ENCODE measurements at regions not wholly inside any gene's neighbourhood (a gene's known extent, or its start where the extent isn't known, plus 50 kb on each side); places are given as distances from the start of the nearest gene placed in this dataset.
A peak's percentile ranks its signal among the peaks of the same experiment; 100 is the strongest.

GRCh38 chr1:82969340-82969739 is 1029.6 kb downstream of the TTLL7 start:
- no peak for DNase-seq (ENCODE audit: low read depth)

DNA sequence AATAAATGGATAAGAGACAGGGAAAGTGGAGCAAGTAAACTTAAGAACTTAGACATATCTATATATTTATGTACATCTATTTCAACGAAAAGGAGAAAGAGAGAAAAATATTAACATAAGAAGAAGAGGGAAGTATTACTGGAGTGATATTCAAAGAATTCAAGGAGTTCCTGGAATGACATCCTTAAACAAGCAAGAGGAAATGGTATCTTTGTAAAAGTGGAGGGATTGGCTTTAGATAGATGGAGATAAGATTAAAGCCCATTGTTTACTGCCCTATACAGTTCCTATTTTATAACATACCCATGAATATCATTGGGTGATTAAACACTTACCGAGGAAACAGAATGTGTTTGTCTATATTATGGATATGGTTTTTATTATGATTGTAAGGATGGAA is 1036.3 kb downstream of the TTLL7 start:
- no peak for DNase-seq (ENCODE audit: low read depth)

DNA sequence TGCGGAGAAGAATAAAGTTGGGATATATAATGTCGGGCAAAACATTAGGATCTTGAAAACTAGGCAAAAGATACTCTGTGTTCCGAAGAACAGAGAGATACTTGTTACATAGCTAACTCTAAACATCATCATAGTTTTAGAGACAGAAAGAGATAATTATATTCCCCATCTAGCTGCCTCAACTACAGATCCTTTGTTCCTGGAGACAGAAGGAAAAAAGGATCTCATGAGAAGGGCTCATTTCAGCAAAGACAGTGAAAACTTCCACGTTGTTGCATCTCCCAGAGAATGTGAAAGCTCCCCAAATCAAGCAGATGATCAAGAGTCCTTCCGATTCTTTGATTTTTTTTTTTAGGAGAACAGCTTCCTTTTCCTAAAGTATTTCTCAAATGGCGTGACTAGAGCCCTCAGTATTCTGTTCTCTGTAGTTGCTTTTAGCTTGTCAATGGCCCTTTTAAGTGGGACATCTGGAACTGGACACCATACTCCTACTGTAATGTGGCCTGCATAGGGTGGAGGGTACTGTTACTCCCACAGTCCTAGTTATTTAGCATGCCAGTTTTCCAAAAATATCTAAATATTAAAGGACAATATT is 1048.2 kb downstream of the TTLL7 start:
- no peak for DNase-seq (ENCODE audit: low read depth)

DNA sequence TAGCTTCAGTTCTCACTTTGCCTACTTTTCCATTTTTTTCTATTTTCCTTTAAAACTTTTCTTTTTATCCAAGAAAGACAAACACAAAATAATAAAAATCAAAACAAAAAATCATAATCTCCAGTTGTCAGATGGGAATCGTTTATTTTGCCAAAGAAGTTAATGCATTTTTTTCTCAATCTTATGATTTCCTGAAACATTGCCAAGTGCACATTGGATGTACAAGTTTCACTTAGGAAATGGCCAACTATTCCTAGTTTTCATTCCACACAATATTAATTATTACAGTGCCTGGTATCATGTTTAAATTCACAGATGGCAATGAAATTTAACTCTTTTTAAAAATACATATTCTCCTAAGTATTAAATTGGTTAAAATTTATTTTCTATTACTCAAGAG is 1050.5 kb downstream of the TTLL7 start:
- no peak for DNase-seq (ENCODE audit: low read depth)

- DNase-seq (ENCODE audit: low read depth) = peak; percentile 7
Measured at GRCh38 chr1:82947278-82947677, 1051.7 kb downstream of the TTLL7 start.

DNA sequence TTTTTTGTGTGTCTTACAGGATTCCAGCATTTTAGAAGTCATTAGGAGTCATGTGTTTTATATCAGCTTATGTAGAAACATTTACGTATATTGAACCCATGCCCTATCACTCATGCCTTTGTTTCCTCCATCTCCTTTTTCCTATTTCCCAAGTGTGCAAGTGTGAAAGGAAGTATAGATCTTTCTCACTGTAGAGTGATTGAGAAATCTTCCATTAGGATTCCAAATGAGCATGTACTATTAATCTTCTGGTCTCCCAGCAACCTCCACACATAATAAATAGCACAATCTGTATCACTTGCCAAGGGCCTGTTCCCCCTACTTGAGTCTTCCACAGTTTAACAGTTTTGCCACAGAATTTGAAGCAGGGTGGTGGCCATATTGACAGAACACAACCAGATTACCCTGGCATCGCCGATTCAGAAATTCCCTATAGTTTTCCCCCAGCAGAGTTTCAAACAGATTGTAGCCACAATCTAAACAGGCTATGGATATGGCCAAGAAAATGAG is 1052.8 kb downstream of the TTLL7 start:
- DNase-seq (ENCODE audit: low read depth) = no peak

- no peak for DNase-seq (ENCODE audit: low read depth)
Measured at GRCh38 chr1:82944822-82945221, 1054.1 kb downstream of the TTLL7 start.

- DNase-seq (ENCODE audit: low read depth) = no peak
Measured at GRCh38 chr1:82934074-82934473, 1064.9 kb downstream of the TTLL7 start.

DNA sequence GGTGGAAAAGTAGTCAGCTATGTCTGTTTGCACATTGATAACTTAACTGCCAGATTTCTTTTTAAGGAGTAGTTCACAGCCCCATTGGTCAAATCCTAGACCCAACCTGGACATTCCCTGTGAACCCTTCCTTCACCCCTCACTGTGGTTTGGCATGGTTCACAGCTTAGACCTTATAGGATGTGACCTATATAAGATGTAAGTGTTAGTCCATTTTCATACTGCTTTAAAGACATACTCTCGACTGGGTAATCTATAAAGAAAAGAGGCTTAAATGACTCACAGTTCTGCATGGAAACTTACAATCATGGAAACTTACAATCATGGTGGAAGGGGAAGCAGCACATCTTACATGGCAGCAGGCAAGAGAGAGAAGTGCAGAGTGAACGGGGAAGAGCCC is 1066.2 kb downstream of the TTLL7 start:
- no peak for DNase-seq (ENCODE audit: low read depth)

GRCh38 chr1:82932207-82932606 is 1066.7 kb downstream of the TTLL7 start:
- no peak for DNase-seq (ENCODE audit: low read depth)

DNA sequence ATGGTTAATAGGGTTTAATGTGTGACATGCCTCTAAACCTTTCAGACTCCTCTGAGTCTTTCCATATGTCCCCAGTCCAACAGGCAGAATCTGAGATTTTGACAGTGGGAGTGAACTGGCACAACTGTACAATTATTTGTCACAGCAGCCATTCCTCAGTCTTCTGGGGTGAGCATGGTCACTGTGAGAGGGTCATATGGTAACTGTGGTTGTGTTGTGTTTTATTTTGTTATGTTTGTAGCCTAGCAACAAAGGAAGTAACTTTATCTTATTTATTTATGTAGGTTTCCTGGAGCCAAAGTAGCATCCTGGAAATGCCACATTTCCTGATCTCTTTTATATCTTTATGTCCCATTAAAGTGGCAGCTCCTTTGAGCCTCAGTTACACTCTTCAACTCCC is 1067.9 kb downstream of the TTLL7 start:
- peak; percentile 2 for DNase-seq (ENCODE audit: low read depth)

DNA sequence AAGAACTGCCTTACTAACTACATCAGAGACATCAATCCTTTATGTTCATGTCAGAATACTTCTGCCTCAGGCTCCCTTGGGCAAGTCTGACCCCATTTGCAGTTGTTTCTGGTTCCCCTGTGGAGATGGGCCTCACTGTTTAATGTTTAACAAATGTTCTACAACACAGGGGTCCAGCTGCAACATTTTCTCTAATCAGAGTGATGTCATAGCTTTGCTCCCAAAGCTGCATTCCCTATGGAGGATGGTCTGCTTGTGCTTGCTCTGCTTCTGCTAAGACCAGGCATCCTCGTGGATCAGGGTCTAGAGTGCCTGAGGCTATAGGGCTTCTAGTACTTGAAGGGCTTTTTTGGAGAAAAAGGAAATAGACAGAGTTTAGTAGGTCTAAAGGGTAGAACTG is 1071.2 kb downstream of the TTLL7 start:
- DNase-seq (ENCODE audit: low read depth) = no peak

DNA sequence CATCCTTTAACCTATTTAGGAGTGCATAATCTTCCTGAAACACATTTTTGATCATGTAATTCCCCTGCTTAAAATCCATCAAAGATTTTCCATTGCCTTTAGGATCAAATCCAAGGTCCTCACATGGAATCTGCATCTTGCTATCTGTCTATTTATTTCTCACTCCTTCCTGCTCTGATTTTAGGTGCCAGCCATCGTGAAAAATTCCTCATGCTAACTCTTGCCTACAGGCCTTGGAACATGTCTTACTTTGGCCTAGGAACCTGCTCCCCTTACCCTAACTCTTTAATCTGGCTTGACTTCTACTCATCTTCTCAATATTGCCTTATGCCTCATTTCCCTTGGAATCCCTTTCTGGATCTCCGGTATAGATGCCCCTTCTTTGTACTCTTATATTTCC is 1074.3 kb downstream of the TTLL7 start:
- no peak for DNase-seq (ENCODE audit: low read depth)

- DNase-seq (ENCODE audit: low read depth) = no peak
Measured at GRCh38 chr1:82923931-82924330, 1075.0 kb downstream of the TTLL7 start.

- no peak for DNase-seq (ENCODE audit: low read depth)
Measured at GRCh38 chr1:82921759-82922158, 1077.2 kb downstream of the TTLL7 start.

DNA sequence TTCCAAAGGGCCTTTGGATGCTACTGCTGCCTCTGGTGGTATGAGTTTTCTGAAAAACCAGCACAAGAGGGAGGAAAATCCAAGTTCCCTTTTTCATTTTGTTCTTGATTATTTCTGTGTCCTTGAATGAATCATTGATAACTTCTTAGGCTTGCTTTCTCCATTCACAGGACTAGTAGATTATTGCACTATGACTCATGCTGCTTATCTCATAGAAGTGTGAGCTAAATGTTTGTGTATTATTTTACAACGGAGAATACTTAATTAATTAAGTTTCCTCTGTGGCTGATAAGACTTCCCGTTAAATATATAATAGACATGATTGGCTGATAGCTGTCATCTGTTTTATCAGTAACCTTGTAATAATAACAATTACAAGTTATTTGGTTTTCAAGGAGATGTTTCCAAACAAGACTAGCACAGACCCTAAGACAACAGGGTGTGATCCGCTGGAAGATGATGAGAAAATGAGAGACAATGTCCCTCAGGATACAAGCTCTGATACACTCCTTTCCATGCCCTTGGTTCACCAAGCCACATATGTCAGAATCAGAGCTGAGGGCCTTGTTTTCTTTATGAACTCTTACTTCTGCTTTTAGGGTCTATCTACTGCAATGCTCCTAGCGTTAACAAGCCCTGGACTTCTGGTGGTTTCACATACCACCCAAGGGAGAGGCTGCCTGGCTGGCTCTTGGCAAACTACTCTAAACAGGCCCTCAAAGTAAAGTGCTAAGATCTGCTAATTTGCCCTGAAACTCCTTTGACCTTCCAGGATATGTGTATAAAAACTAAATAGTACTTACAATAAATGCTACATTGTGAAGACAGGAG is 1078.3 kb downstream of the TTLL7 start:
- no peak for DNase-seq (ENCODE audit: low read depth)

- DNase-seq (ENCODE audit: low read depth) = no peak
Measured at GRCh38 chr1:82919837-82920236, 1079.1 kb downstream of the TTLL7 start.

GRCh38 chr1:82907313-82907712 is 1091.6 kb downstream of the TTLL7 start:
- DNase-seq (ENCODE audit: low read depth) = no peak

DNA sequence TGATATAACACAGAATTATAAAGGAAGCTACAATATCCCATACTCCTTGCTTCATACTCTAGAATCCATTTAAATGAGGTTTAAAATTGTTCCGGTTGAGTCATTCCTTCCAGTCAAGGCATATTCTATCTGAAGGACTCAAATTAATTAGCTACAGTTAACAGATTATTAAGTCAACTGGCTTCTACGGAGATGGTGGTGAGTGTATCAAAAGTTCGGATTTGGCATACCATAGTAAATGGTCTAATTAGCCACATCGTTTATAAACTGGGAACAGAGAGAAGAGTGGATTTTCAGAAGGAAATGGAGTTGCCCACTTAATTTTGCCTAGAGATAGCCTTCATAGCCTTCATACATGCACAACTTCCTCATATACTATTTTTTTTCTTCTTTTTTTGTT is 1095.3 kb downstream of the TTLL7 start:
- DNase-seq (ENCODE audit: low read depth) = no peak

DNA sequence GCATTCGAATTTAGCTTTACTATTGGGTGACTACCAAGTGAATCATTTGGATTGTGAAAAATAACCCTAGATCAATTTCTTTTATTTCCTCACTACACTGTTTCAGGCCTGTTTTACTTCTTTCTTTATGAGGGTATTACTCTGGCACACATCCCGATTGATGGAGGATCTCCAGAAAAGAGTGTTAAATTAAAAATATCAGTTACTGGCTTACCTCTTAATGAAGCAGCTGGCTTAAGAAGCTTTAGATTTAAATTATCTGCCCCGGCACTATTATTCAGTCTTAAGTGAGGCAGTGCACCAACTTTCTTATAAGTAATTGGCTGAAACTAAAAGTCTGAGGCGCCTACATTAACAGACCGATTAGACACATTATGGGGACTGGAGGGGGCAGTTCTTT is 1097.4 kb downstream of the TTLL7 start:
- DNase-seq (ENCODE audit: low read depth) = no peak

- no peak for DNase-seq (ENCODE audit: low read depth)
Measured at GRCh38 chr1:82901118-82901517, 1097.8 kb downstream of the TTLL7 start.

- no peak for DNase-seq (ENCODE audit: low read depth)
Measured at GRCh38 chr1:82899017-82899416, 1098.3 kb downstream of the ADGRL2 start.

DNA sequence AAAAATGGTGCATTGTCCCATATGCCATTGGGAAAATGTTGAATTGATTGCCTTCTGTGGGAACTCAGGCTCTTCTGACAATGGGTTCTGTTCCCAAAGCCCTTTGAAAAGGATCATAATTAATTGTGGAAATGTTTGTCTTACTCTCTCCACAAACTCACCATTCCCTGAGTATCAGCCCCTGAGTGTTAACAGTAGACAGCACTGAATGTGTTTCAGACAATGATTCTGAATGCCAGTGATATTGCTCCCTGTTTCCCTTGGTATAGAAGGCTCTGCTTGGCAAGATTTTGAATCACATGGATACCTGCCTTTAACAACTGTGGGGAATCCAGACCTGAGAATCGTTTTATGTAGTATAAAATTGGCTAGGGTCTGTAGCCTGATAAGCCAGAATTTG is 1096.8 kb downstream of the ADGRL2 start:
- DNase-seq (ENCODE audit: low read depth) = no peak

DNA sequence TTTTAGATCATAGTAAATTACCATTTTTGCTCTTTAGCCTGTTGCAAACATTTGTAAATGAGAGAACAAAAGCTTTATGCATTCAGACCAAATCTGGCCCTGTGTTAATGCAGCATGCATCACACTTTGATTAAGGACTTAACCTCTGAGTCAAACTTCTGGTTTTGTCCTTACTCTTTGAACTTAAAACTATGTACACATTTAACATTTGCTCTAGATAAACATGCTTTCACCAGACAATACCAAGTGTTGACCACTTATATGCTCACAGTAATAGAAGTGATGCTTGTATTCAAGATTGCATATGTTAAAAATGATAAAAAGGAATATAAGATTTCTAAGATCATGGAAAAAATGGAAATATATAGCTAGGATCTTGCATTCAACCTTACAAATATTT is 1095.3 kb downstream of the ADGRL2 start:
- no peak for DNase-seq (ENCODE audit: low read depth)
